Ishikawa (cell line): ENCODE measurements at regions not wholly inside any gene's neighbourhood (a gene's known extent, or its start where the extent isn't known, plus 50 kb on each side); places are given as distances from the start of the nearest gene placed in this dataset.

Experiments
- CEBPB ChIP-seq: IDR thresholded peaks from 2 replicates; pipeline ENCODE4 v1.6.1; 2012
- CREB1 ChIP-seq: IDR thresholded peaks from 2 replicates; pipeline ENCODE4 v1.6.1; 2012; ENCODE audit warnings: low read depth
- EP300 ChIP-seq: IDR thresholded peaks from 2 replicates; pipeline ENCODE4 v1.6.1; 2012; ENCODE audit warnings: borderline replicate concordance
- FOXM1 ChIP-seq: IDR thresholded peaks from 2 replicates; pipeline ENCODE4 v1.6.1; 2012; ENCODE audit warnings: low read depth, borderline replicate concordance
- MAX ChIP-seq: IDR thresholded peaks from 2 replicates; pipeline ENCODE4 v1.6.1; 2012
- NFIC ChIP-seq: IDR thresholded peaks from 2 replicates; pipeline ENCODE4 v1.6.1; 2012
- RAD21 ChIP-seq: IDR thresholded peaks from 2 replicates; pipeline ENCODE4 v1.6.1; 2012; ENCODE audit warnings: low read depth
- TAF1 ChIP-seq: IDR thresholded peaks from 2 replicates; pipeline ENCODE4 v1.6.1; 2012; ENCODE audit warnings: low read depth, mild to moderate bottlenecking
- TCF12 ChIP-seq: IDR thresholded peaks from 2 replicates; pipeline ENCODE4 v1.6.1; 2012; ENCODE audit warnings: low read depth
- TEAD4 ChIP-seq: IDR thresholded peaks from 2 replicates; pipeline ENCODE4 v1.6.1; 2012
- ZBTB7A ChIP-seq: IDR thresholded peaks from 2 replicates; pipeline ENCODE4 v1.6.1; 2012; ENCODE audit warnings: low read depth

GRCh38 chr9:135008416-135008815 lies 79.1 kb upstream of the OLFM1 start:
- TF ChIP-seq CEBPB, result no peak
- no peak for TF ChIP-seq MAX
- no peak for TF ChIP-seq CREB1
- no peak for TF ChIP-seq EP300
- TF ChIP-seq TEAD4, result no peak
- no peak for TF ChIP-seq RAD21
- no peak for TF ChIP-seq TAF1
- no peak for TF ChIP-seq TCF12
- TF ChIP-seq FOXM1, result no peak
- TF ChIP-seq NFIC, result no peak
- TF ChIP-seq ZBTB7A, result no peak
